Stimulated activated memory B cell treated with anti-CD40 and anti-IgM and Interleukin-4, amounts not matched to agents 10 μg/mL and 1 μg/mL and 100 μg/mL, for 72 hours (primary cell): ENCODE measurements at regions not wholly inside any gene's neighbourhood (a gene's known extent, or its start where the extent isn't known, plus 50 kb on each side); places are given as distances from the start of the nearest gene placed in this dataset.
"Not testable (repeated sequence)": the region's sequence is repeated elsewhere in the genome, so short reads cannot be mapped to it uniquely, and the experiment has no call there.

Experiments used
- ATAC-seq: fragments of 150-1000 bp; cut with Tn5 transposase; 2 replicates; pipeline ENCODE4 v1.10.0; 2021
- H3K27ac Mint-ChIP-seq: one replicate; pipeline ENCODE4 v1.8.0; 2022; ENCODE audit warnings: mild to moderate bottlenecking, mixed read lengths
- H3K27me3 Mint-ChIP-seq: one replicate; pipeline ENCODE4 v1.8.0; 2022; ENCODE audit warnings: mixed read lengths
- H3K36me3 Mint-ChIP-seq: one replicate; pipeline ENCODE4 v1.8.0; 2022; ENCODE audit warnings: mixed read lengths
- H3K4me1 Mint-ChIP-seq: one replicate; pipeline ENCODE4 v1.8.0; 2022; ENCODE audit warnings: mixed read lengths
- H3K4me3 Mint-ChIP-seq: one replicate; pipeline ENCODE4 v1.8.0; 2022; ENCODE audit warnings: mild to moderate bottlenecking, moderate library complexity, mixed read lengths
- H3K9me3 Mint-ChIP-seq: one replicate; pipeline ENCODE4 v1.8.0; 2022; ENCODE audit warnings: mixed read lengths

DNA sequence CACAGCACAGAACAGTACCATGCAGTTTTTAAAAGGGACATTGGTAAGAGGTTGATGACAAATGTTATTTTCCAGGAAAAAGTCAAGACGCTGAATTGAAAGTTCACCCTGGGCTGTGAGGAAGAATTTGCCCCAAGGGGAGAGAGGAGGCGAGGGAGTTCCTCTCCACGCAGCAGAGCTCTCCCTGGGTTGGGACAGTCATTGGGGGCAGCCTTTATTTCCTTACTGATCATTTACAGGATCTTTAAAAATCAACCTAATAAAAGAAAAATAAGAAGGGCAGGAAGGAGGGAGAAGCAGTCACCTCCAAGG, 49.9 kb upstream of the WNT7B start:
- H3K27me3 Mint-ChIP-seq, result peaks cover 45% of the 10 kb centered on the region
- H3K36me3 Mint-ChIP-seq, result no peaks in the 10 kb centered on the region
- no peak for ATAC-seq
- H3K27ac Mint-ChIP-seq, result peak overlapping the region; percentile 38
- H3K4me3 Mint-ChIP-seq, result peak overlapping the region; percentile 68
- H3K9me3 Mint-ChIP-seq, result no peaks in the 10 kb centered on the region
- peaks cover 13% of the 10 kb centered on the region for H3K4me1 Mint-ChIP-seq

DNA sequence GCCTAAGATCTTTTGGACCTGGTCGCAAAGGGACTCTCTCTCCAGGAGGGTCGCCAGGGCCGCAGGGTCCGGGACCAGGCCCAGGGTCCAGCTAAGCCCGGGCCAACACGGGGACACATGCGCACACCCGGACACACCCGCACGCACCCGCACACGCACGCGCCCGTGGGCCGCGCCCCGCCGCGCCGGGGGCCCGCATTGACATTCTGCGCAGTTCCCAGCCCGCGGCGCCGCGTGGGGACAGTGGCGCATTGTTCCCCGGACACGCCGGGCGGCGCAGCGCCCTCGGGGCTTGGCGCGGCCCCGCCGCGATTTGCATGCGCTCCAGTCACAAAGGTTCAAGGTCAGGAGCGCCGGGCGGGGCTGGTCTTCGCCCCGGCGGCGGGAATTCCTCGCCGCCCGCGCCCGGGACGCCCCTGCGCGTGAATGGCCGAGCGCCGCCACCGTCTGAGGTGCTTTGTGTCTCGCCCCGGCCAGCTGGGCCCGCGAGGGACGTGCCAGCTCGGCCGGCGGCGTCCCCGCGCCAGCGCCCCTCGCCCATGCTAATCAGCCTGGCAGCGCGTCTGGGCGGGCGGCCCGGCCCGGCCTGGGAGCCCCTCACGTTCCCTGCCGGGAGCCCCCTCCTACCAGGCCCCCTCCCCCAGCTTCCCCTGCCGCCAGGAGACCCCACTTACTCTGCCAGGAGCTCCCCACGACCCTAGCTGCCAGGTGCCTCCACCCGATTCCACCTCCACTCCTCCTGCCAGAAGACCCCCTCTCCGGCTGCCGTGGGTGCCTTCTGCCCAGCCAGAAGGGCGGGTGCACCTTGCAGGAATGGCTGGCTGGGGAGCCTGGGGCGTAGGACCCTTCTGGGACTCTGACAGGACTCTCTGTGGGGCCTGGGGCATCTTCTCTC, 50.5 kb upstream of the WNT7B start:
- peak; percentile 75 for ATAC-seq
- peaks cover 45% of the 10 kb centered on the region for H3K27me3 Mint-ChIP-seq
- peak overlapping the region; percentile 79 for H3K4me3 Mint-ChIP-seq
- no peaks in the 10 kb centered on the region for H3K36me3 Mint-ChIP-seq
- peaks cover 13% of the 10 kb centered on the region for H3K4me1 Mint-ChIP-seq
- peak overlapping the region; percentile 80 for H3K27ac Mint-ChIP-seq
- no peaks in the 10 kb centered on the region for H3K9me3 Mint-ChIP-seq

DNA sequence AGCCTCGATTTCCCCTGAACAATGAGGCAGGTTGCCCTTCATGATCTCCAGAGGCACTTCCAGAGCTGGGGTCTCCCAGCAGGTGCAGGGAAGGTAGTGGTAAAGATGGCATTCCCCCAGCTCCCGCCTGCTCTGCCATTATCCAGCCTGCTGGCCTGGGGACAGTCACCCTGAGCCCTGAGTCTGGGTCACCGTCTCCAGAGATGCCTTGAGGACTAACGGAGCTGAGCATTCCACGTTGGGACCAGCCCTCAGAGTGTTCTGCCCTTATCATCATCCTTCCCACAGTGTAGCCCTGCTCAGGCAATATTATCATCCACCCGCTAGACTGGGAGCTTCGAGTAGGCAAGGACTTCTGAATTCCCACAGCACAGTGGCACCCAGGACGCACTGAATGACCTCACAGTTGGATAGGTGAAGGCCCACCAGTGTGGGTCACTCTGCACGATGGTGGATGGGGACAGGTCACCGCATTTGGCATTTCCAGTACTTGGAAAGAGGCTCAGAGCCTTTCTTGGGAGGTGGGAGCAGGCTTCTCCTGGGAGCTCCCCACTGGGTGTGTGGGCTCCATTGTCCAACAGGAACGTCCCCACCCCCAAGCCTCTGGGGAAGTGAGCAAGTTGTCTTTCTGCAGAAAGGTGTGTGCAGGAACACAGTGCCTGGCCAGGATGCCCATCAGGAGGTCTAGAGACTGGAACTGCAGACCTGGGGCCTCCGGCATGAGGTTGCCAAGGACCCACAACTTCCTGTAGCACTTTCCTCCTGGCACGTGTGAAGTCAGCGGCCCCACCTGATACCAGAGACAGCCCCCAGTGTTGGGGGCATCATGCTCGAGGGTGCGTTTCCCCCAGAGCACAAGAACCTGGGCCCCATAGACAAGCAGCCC, 51.4 kb upstream of the WNT7B start:
- H3K27ac Mint-ChIP-seq, result peak overlapping the region; percentile 80
- H3K9me3 Mint-ChIP-seq, result no peaks in the 10 kb centered on the region
- no peaks in the 10 kb centered on the region for H3K36me3 Mint-ChIP-seq
- H3K27me3 Mint-ChIP-seq, result peaks cover 45% of the 10 kb centered on the region
- H3K4me3 Mint-ChIP-seq, result peak overlapping the region; percentile 79
- peaks cover 13% of the 10 kb centered on the region for H3K4me1 Mint-ChIP-seq
- no peak for ATAC-seq

DNA sequence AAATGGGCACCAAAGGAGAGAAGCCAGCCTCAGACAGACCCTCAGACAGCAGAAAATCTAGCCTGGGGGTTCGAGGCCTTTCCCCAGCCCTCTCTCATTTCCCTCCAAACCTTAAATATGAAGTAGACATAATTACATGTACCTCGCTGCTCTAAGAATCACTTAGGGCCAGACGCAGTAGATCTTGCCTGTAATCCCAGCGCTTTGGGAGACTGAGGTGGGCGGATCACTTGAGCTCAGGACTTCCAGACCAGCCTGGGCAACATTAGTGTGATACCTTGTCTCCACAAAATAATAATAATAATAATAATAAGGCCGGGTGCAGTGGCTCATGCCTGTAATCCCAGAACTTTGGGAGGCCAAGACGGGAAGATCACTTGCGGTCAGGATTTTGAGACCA, 52.1 kb upstream of the WNT7B start:
- ATAC-seq, result no peak
- Mint-ChIP-seq H3K27ac (no peak overlapping the region), H3K4me3 (no peak overlapping the region), H3K27me3 (peaks cover 43% of the 10 kb centered on the region), H3K9me3 (no peaks in the 10 kb centered on the region), H3K36me3 (no peaks in the 10 kb centered on the region), H3K4me1 (peaks cover 13% of the 10 kb centered on the region)

DNA sequence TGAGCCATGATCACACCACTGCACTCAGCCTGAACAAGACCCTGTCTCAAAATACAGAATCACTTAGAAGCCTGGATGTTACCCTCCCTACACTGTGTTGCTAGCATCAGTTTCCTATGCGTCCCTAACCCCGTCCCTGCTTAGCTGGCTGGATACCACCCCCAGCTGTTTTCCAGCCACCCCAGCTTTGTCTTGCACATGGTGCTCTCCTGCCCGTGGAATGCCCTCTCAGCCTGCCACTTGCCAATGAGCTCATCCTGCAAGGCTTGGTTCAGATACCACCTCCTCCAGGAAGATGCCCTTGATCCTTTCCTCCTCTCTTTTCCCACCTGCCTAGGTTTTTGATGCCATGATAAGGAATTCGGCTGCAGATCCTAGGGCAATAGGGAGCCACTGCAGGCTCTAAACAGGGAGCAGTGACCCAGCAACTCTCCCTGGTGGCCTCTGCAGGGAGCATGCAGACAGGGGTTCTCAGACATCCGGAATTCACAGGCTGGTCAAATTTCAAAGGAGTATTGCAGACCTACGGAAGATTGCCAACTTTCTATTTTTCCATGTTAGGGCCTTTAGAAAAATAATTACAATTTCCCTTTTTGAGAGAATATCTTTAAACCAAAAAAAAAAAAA, 52.7 kb upstream of the WNT7B start:
- peaks cover 13% of the 10 kb centered on the region for H3K4me1 Mint-ChIP-seq
- no peak overlapping the region for H3K4me3 Mint-ChIP-seq
- H3K27me3 Mint-ChIP-seq, result peaks cover 36% of the 10 kb centered on the region
- H3K9me3 Mint-ChIP-seq, result no peaks in the 10 kb centered on the region
- no peak overlapping the region for H3K27ac Mint-ChIP-seq
- no peak for ATAC-seq
- H3K36me3 Mint-ChIP-seq, result no peaks in the 10 kb centered on the region

DNA sequence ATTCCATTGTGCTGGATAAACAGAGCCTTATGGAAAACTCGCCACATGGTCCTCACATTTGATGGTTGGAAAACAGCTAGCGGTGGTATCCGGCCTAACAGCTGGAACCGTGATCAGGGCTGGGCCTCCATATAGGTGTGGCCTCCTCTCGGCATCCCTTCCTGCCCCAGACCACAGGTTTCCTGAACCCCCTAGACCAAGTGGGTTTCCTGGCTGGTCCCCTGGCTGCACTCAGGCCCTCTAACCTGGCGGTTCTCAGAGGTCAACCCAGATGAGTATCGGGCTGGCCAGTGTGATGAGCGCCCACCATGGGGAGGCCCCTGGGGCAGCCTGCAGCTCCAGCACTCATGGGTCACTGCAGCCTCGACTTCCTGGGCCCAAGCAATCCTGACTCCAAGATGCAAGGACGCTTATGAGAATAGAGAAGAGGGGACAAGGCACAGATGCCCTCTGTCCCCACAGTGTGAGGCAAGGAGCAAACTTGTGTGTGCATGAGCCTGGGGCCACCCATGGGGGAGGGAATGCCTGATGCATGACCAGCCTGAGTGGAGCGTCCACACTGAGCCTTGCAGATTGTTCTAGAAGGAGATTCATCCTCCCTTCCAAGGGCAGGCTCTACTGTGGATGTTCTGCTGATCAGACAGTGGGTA, 53.4 kb upstream of the WNT7B start:
- no peaks in the 10 kb centered on the region for H3K36me3 Mint-ChIP-seq
- no peak overlapping the region for H3K4me3 Mint-ChIP-seq
- peaks cover 13% of the 10 kb centered on the region for H3K4me1 Mint-ChIP-seq
- H3K9me3 Mint-ChIP-seq, result no peaks in the 10 kb centered on the region
- no peak for ATAC-seq
- H3K27me3 Mint-ChIP-seq, result peaks cover 29% of the 10 kb centered on the region
- no peak overlapping the region for H3K27ac Mint-ChIP-seq

DNA sequence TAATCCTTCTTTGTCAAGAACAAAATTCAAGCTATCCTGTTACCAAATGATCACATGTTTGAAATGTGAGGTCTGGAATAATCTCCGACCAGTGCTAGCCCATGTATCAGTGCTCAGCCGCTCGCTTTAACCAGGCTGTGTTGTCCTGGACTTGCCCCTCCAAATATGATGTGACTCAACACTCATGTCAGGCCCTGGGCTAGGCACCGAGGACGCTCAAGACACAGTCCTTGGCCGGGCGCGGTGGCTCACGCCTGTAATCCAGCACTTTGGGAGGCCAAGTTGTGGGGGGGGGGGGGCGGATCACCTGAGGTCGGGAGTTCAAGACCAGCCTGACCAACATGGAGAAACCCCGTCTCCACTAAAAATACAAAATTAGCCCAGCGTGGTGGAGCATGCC, 54.1 kb upstream of the WNT7B start:
- H3K4me1 Mint-ChIP-seq, result peaks cover 13% of the 10 kb centered on the region
- H3K9me3 Mint-ChIP-seq, result no peaks in the 10 kb centered on the region
- H3K27ac Mint-ChIP-seq, result no peak overlapping the region
- no peak for ATAC-seq
- no peaks in the 10 kb centered on the region for H3K36me3 Mint-ChIP-seq
- H3K27me3 Mint-ChIP-seq, result peaks cover 22% of the 10 kb centered on the region
- H3K4me3 Mint-ChIP-seq, result no peak overlapping the region

DNA sequence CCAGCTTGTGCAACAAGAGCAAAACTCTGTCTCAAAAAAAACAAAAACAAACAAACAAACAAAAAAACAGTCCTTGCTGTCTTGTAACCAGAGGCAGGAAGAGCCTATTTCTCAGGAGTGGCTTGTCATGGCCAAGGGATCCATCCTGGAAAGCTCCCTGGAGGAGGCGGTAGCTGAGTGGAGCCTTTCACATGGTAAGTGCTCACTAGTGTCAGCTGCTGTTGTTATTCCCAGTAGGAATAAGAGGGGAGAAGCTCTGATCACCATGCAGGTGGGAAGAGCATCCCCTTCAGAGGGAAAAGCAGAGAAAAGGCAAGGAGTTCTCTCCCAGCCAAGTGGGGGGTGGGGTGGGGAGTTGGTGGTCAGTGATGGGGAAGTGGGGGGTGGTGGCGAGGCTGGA, 54.6 kb upstream of the WNT7B start:
- H3K27ac Mint-ChIP-seq, result no peak overlapping the region
- H3K36me3 Mint-ChIP-seq, result no peaks in the 10 kb centered on the region
- peaks cover 14% of the 10 kb centered on the region for H3K4me1 Mint-ChIP-seq
- no peak for ATAC-seq
- H3K27me3 Mint-ChIP-seq, result peaks cover 17% of the 10 kb centered on the region
- no peaks in the 10 kb centered on the region for H3K9me3 Mint-ChIP-seq
- no peak overlapping the region for H3K4me3 Mint-ChIP-seq

DNA sequence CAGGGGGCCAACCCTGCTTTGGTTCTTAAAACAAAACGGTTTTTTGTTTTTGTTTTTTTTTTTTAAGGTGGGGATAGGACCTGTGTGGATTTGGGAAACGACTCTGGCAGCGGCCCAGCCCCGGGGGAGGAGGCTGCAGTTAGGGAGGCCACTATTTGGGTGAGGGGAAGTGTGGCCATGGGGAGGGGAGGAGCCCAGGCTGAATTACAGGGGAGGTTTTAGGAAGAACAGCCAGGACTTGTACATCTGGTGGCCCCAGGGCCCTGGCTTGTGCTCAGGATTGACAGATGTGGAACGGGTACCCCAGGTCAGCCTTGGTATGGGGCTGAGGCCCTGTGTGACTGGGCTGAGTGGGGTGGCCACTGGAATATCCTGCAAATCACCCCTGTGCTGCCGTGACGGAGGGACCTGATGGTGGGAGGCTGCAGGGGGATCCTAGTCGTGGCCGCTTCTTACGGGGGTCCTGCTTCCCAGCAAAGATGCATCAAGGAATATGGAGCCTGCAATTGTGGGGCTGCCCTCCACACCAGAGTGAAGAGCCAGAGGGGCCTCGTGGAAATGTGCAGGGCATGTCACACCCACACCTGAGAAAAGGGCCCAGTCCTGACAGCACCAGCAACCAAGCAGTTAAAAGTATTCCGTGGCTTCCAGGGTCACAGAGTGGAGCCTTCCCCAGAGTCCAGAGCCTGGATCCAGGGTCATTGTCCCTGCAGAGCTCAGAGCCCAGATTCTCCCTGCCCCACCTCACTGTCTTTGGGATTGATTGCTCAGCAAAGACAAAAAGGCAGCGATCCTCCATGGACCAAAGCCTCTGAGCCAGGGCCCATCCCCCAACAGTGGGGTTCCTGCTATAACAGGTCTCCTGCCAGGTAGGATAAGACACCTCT, 55.2 kb upstream of the WNT7B start:
- peaks cover 11% of the 10 kb centered on the region for H3K27me3 Mint-ChIP-seq

DNA sequence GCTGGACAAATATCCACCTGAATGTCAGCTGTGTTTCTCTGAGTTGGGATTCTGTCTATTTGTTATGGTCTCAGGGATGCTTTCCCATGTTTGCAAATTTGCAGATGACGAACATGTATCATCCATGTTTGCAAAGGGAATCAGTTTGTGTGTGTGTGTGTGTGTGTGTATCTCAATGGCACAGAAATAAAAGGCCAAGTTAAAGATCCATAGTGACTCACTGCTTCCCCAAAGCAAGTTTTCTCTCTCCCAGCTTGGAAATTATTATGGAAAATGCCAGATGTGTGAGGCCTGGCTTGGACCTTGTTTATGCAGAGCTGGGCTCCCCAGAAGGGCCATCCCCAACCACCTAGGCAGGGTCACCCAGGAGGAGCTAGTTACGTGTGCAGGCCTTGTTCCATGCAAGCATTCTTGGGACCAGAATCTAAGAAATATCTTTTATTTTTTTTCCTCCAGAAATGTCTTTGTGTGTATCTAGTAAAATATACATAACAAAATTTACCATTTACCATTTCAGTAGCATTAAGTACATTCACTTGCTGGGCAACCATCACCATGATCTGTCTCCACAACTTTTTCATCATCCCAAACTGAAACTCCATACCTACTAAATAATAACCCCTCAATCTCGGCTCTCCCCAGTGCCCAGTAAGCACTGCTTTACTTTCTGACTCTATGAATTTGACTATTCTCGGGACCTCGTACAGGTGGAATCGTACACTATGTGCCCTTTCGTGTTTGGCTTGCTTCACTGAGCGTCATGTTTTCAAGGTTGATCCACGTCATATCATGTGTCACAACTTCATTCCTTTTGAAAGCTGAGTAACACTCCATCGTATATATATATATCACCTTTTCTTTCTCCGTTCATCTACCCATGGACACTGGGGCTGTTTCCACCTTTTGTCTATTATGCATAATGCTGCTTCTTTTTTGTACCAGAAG, 56.6 kb upstream of the WNT7B start:
- H3K4me1 Mint-ChIP-seq, result peaks cover 11% of the 10 kb centered on the region
- peaks cover under 1% of the 10 kb centered on the region for H3K27me3 Mint-ChIP-seq
- H3K27ac Mint-ChIP-seq, result no peak overlapping the region
- H3K9me3 Mint-ChIP-seq, result no peaks in the 10 kb centered on the region
- no peak overlapping the region for H3K4me3 Mint-ChIP-seq
- H3K36me3 Mint-ChIP-seq, result no peaks in the 10 kb centered on the region
- no peak for ATAC-seq

More for the DNA sequence above, 55.2 kb upstream of the WNT7B start:
- Mint-ChIP-seq H3K27ac (no peak overlapping the region), H3K4me3 (no peak overlapping the region), H3K9me3 (no peaks in the 10 kb centered on the region), H3K4me1 (peaks cover 15% of the 10 kb centered on the region), H3K36me3 (no peaks in the 10 kb centered on the region)
- ATAC-seq, result no peak

DNA sequence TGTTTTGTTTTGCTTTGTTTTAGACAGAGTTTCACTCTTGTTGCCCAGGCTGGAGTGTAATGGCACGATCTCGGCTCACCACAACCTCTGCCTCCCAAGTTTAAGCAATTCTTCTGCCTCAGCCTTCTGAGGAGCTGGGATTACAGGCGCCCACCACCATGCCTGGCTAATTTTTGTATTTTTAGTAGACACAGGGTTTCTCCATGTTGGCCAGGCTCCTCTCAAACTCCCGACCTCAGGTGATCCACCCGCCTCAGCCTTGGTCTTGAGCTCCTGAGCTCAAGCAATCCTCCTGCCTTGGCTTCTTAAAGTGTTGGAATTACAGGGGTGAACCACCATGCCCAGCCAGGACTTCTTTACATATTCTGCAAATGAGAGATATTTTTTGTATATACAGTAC, 57.5 kb upstream of the WNT7B start:
- H3K4me3 Mint-ChIP-seq, H3K9me3 Mint-ChIP-seq, ATAC-seq, H3K27me3 Mint-ChIP-seq, H3K27ac Mint-ChIP-seq, H3K36me3 Mint-ChIP-seq: not testable (repeated sequence)
- H3K4me1 Mint-ChIP-seq, result peaks cover 11% of the 10 kb centered on the region

DNA sequence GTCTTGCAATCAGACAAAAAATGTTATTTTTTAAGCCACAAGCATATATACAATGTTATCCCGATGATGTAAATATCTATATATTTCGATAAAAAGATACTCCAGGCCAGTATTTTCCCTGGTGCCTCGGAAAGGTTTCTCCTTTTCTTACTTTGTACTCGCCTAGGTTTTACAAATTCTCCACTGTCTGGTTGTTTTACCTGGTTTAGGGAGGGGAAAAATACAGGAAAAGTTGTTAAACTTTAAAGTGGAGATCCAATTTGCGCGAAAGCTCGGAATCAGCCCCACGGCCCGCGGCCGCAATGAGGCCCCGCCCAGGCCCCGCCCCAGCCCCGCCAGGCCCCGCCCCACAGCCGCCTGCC, 58.4 kb upstream of the WNT7B start:
- Mint-ChIP-seq H3K4me1 (peaks cover 11% of the 10 kb centered on the region), H3K27me3 (no peaks in the 10 kb centered on the region), H3K27ac (peak overlapping the region; percentile 89), H3K9me3 (no peaks in the 10 kb centered on the region), H3K4me3 (peak overlapping the region; percentile 91), H3K36me3 (no peaks in the 10 kb centered on the region)
- no peak for ATAC-seq

DNA sequence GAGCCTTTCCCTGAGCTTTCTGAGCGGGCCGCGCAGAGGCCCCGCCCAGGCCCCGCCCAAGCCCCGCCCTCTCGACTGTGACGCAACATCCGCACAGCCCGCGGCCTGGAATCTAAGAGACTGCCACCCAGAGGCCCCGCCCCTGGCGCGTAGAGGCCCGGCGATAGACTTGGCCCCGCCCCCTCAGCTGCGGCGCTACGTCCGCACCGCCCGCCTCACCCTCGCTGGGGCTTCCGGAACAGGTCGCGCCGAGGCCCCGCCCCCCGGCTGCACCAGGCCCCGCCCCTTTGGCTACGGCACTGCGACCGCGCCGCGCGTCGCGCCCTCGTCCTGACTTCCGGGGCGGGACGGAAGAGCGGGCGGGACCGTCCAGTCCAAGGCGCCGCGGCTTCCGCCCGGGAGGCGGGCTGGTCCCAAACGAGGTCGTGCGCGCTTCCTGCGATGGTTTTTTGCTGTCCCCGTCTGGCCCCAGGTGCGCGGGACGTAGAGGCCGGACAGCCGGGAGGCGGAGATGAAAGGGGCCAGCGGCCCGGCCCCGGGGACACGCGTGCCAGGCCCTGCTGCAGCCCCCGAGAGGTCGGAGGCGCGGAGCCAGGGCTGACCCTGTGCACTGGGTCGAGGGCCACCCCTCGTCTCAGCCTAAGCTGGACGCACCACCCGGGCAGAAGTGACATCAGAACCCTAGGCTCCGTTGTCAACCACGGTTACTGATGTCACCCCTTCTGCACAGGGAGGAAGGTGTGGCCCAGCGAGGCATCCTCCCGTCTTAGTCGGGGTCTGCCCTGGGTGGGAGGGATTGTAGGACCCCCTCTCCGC, 59.0 kb upstream of the WNT7B start:
- Mint-ChIP-seq H3K27me3 (no peaks in the 10 kb centered on the region), H3K9me3 (no peaks in the 10 kb centered on the region), H3K27ac (peak overlapping the region; percentile 89), H3K4me3 (peak overlapping the region; percentile 91), H3K4me1 (peaks cover 11% of the 10 kb centered on the region), H3K36me3 (no peaks in the 10 kb centered on the region)
- peak; percentile 98 for ATAC-seq
